Keratinocyte (primary cell): ENCODE measurements at regions not wholly inside any gene's neighbourhood (a gene's known extent, or its start where the extent isn't known, plus 50 kb on each side); places are given as distances from the start of the nearest gene placed in this dataset.

Source experiments
- DNase-seq: peaks from one replicate; pipeline ENCODE4 v3.0.0-alpha.2; 2011; ENCODE audit warnings: low read depth, missing footprints, low spot score
- FAIRE-seq: peaks from 2 replicates; lab custom pipeline; 2011; peaks lifted over from hg19 to GRCh38; lab: Jason Lieb, UNC
- H2AFZ ChIP-seq: 2 replicates; pipeline ENCODE4 v1.6.0; 2012; ENCODE audit warnings: low read length, control low read depth, inconsistent platforms; ENCODE audit not compliant: control insufficient read depth
- H3K27ac ChIP-seq: 2 replicates; pipeline ENCODE4 v1.5.1; 2011; ENCODE audit warnings: low read length; ENCODE audit not compliant: control insufficient read depth, insufficient read depth
- H3K27me3 ChIP-seq: 3 replicates; pipeline ENCODE4 v1.6.0; 2011; ENCODE audit warnings: low read length; ENCODE audit not compliant: control insufficient read depth, insufficient read depth; ENCODE audit errors: extremely low read depth
- H3K36me3 ChIP-seq, 2 experiments: 2 replicates in 1 of 2; 3 replicates in 1 of 2; pipeline ENCODE4 v1.5.1; 2011; ENCODE audit warnings: low read length in 2 of 2, mild to moderate bottlenecking in 1 of 2; ENCODE audit not compliant: control insufficient read depth in 2 of 2, insufficient read depth in 2 of 2; ENCODE audit errors: extremely low read depth in 1 of 2
- H3K4me1 ChIP-seq: 3 replicates; pipeline ENCODE4 v1.5.1; 2011; ENCODE audit warnings: low read length; ENCODE audit not compliant: control insufficient read depth, insufficient read depth; ENCODE audit errors: extremely low read depth
- H3K4me2 ChIP-seq: 3 replicates; pipeline ENCODE4 v1.6.0; 2011; ENCODE audit warnings: low read depth, low read length; ENCODE audit not compliant: control insufficient read depth, insufficient read depth; ENCODE audit errors: extremely low read depth
- H3K4me3 ChIP-seq, 3 experiments: fragments of 200-600 bp in 1 of 3; sonication (generic) in 1 of 3; 2 replicates in 2 of 3; 3 replicates in 1 of 3; pipeline ENCODE4 v1.5.1; 2011 to 2016; ENCODE audit warnings: low read length in 3 of 3, mild to moderate bottlenecking in 3 of 3, control low read depth in 2 of 3, inconsistent platforms in 1 of 3, low read depth in 1 of 3, mixed read lengths in 1 of 3, mixed run types in 1 of 3, moderate library complexity in 1 of 3; ENCODE audit not compliant: control insufficient read depth in 2 of 3, insufficient read depth in 2 of 3; ENCODE audit errors: extremely low read depth in 1 of 3
- H3K79me2 ChIP-seq: 2 replicates; pipeline ENCODE4 v1.6.0; 2012; ENCODE audit warnings: low read length; ENCODE audit not compliant: control insufficient read depth, insufficient read depth
- H3K9ac ChIP-seq: 3 replicates; pipeline ENCODE4 v1.6.0; 2011; ENCODE audit warnings: low read length; ENCODE audit not compliant: control insufficient read depth, insufficient read depth; ENCODE audit errors: extremely low read depth
- H3K9me1 ChIP-seq: 3 replicates; pipeline ENCODE4 v1.6.0; 2011; ENCODE audit warnings: low read length; ENCODE audit not compliant: control insufficient read depth, insufficient read depth; ENCODE audit errors: extremely low read depth
- H3K9me3 ChIP-seq: 2 replicates; pipeline ENCODE4 v1.5.1; 2012; ENCODE audit warnings: low read depth, low read length; ENCODE audit not compliant: control insufficient read depth
- H4K20me1 ChIP-seq: 3 replicates; pipeline ENCODE4 v1.6.0; 2011; ENCODE audit warnings: low read length; ENCODE audit not compliant: control insufficient read depth, insufficient read depth; ENCODE audit errors: extremely low read depth
- EZH2 ChIP-seq: IDR thresholded peaks from one replicate; pipeline ENCODE4 v1.6.1; 2012; ENCODE audit warnings: inconsistent platforms, mild to moderate bottlenecking, low read length, moderate library complexity
- dilution Hi-C: fragments of 300-500 bp; cut with MboI; formaldehyde crosslinking; loops from one replicate; pipeline ENCODE4 v1.7.0; 2020; ENCODE audit warnings: low sequenced_read_pairs; ENCODE audit not compliant: extremely low pct_ligation_motif_present
- TF ChIP-seq, protein P1 (sequence below), 3 experiments: IDR thresholded peaks in 1 of 3; conservative IDR thresholded peaks in 1 of 3; optimal IDR thresholded peaks in 1 of 3; 2 replicates in 2 of 3; 3 replicates in 1 of 3; pipeline versions ENCODE3 to v1.5.1; 2011; ENCODE audit warnings: low read length in 3 of 3, mild to moderate bottlenecking in 3 of 3, moderate library complexity in 2 of 3, control low read depth in 1 of 3, inconsistent platforms in 1 of 3; ENCODE audit not compliant: insufficient read depth in 2 of 3; ENCODE audit errors: extremely low read depth in 1 of 3

DNA sequence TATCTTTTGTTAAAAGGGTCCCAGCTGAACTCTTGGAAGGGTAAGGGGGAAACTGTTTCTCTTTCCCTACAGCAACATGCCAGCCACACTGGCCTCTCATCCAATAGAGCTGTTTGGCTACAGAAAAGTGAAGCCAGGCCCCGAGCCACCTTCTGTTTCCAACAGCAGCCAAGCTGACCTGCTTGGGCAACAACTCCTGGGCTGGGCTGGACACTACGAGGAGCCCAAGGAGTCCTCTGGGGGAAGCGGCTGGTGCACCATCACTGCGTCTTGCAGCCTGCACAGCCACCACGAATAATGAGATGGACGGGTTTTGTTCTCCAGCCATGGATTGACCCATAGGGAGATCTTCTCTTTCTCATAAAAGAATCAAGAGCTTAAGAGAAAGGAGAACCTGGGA is 624.9 kb downstream of the NPHP4 start:
- DNase-seq (no peak), FAIRE-seq (no peak)
- TF ChIP-seq, protein P1, sequence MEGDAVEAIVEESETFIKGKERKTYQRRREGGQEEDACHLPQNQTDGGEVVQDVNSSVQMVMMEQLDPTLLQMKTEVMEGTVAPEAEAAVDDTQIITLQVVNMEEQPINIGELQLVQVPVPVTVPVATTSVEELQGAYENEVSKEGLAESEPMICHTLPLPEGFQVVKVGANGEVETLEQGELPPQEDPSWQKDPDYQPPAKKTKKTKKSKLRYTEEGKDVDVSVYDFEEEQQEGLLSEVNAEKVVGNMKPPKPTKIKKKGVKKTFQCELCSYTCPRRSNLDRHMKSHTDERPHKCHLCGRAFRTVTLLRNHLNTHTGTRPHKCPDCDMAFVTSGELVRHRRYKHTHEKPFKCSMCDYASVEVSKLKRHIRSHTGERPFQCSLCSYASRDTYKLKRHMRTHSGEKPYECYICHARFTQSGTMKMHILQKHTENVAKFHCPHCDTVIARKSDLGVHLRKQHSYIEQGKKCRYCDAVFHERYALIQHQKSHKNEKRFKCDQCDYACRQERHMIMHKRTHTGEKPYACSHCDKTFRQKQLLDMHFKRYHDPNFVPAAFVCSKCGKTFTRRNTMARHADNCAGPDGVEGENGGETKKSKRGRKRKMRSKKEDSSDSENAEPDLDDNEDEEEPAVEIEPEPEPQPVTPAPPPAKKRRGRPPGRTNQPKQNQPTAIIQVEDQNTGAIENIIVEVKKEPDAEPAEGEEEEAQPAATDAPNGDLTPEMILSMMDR (optimal IDR thresholded peaks at IDR 0.05 in 1 of 3, IDR thresholded peaks at IDR 0.05 in 1 of 3, conservative IDR thresholded peaks at IDR 0.05 in 1 of 3; ENCODE audit: extremely low read depth in 1 of 3, insufficient read depth in 2 of 3, low read length in 3 of 3) = no peak
- TF ChIP-seq EZH2 = no peak
- dilution Hi-C loops = no loop called here
- no peaks in the 10 kb centered on the region for H3K36me3 ChIP-seq
- no peak overlapping the region for H3K27ac ChIP-seq
- no peak overlapping the region for H3K9ac ChIP-seq
- no peaks in the 10 kb centered on the region for H3K79me2 ChIP-seq
- no peaks in the 10 kb centered on the region for H3K9me3 ChIP-seq
- no peaks in the 10 kb centered on the region for H4K20me1 ChIP-seq
- H3K4me1 ChIP-seq = peaks cover 20% of the 10 kb centered on the region
- H3K27me3 ChIP-seq = no peaks in the 10 kb centered on the region
- no peak overlapping the region for H3K4me3 ChIP-seq
- no peaks in the 10 kb centered on the region for H3K9me1 ChIP-seq
- no peak overlapping the region for H2AFZ ChIP-seq
- no peak overlapping the region for H3K4me2 ChIP-seq

DNA sequence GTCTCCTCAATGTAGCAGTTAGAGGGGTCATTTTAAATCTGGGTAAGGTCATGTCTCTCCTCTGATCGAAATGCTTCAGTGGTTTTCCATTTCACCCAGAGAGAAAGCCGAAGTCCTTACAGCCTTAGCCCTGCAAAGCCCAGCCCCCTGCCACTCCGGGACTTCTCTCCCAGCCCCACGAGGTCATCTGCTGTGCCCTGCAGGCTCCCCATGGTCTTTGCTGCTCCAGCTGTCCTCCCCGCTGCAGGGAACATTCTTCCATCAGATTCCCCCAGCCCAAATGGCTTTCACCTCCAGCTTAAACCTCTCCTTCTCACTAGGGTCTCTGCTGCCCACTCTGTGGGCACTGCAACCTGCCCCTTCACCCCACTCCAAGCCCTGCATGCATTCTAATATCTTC is 626.5 kb downstream of the NPHP4 start:
- Histone ChIP-seq H3K79me2 (no peaks in the 10 kb centered on the region), H3K9me3 (no peaks in the 10 kb centered on the region), H3K9ac (no peak overlapping the region), H3K4me1 (peaks cover 19% of the 10 kb centered on the region), H3K9me1 (no peaks in the 10 kb centered on the region), H4K20me1 (no peaks in the 10 kb centered on the region), H2AFZ (no peak overlapping the region), H3K4me2 (no peak overlapping the region), H3K4me3 (no peak overlapping the region), H3K36me3 (no peaks in the 10 kb centered on the region), H3K27me3 (no peaks in the 10 kb centered on the region), H3K27ac (no peak overlapping the region)
- dilution Hi-C loops = no loop called here
- TF ChIP-seq, protein P1 (optimal IDR thresholded peaks at IDR 0.05 in 1 of 3, IDR thresholded peaks at IDR 0.05 in 1 of 3, conservative IDR thresholded peaks at IDR 0.05 in 1 of 3; ENCODE audit: extremely low read depth in 1 of 3, insufficient read depth in 2 of 3, low read length in 3 of 3) = no peak
- TF ChIP-seq EZH2 = no peak
- no peak for FAIRE-seq
- no peak for DNase-seq
